RCC 7860 (cell line): ENCODE measurements at regions not wholly inside any gene's neighbourhood (a gene's known extent, or its start where the extent isn't known, plus 50 kb on each side); places are given as distances from the start of the nearest gene placed in this dataset.

Experiments
- DNase-seq: peaks from one replicate; pipeline ENCODE4 v3.0.0-alpha.2; 2015; ENCODE audit warnings: low spot score
- FAIRE-seq: peaks from 2 replicates; lab custom pipeline; 2012; peaks lifted over from hg19 to GRCh38; lab: Jason Lieb, UNC

- no peak for DNase-seq
- no peak for FAIRE-seq
These were observed 84.1 kb downstream of the TNFSF11 start for GRCh38 chr13:42658019-42658418.

DNA sequence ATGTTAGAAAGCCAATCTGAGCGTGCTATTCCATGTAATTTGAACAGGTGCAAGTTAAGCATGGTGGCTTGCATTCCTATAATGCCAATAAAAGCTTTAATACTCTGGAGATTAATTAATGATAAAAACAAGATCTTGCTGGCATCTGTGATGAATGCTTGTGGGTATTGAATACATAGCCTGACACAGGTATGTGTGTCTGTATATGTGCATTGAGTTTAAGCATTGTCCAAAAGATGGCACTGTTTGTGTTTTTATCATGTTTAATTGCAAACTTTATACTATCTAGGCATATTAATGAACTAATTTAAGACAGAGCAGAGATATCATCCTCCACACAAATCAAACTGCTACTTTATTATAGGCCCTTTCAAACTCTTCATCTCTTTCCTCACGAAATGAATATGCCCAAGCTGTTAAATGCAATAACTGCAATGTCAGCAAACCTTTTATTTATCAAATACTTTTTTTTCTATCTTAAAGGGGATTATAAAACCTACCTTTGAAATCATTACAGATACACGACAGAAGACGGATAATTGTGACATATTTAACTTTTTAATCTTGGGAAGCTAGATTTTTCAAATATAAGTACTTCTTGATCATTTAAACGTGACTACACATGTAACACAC, 86.5 kb downstream of the TNFSF11 start:
- DNase-seq (no peak), FAIRE-seq (no peak)

GRCh38 chr13:42667638-42668037, 93.7 kb downstream of the TNFSF11 start:
- FAIRE-seq: no peak
- no peak for DNase-seq

DNA sequence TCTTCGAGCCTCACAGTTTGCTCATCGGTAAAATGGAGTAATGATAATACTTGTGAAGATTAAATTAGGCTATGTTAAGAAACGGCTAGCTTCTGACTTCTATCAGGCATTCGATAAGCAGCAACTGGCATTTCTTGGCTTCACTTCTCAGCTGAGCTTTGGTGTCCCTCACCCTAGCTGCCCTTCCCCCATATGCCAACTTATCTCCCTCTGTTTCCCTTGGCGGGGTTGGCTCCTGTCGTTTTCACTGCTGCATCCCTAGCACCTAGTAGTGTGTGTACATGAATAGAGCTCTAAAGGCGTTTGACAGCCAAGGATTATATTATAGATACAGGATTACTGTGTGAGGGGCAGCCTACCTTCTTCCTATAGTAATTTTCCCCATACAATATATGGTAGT, 97.5 kb downstream of the TNFSF11 start:
- DNase-seq (no peak), FAIRE-seq (no peak)

DNA sequence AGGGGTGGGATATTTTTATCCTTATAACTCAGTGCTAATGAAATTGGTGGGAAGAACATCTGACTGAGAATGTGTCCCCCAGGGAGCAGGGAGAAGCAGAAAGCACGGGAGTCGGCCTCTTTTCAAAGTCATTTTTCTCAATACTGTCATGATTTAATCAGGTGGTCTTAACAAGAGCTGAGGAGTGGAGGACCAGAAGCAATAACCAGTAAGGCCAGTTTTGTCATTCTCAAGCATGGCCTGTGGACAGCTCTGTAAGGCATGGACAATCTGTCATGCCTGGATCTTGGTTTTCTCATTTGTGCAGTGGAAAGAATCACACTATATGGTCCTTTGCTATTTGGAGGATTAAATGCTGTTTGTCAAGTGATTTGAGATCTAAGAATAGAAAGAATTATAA, 99.7 kb downstream of the TNFSF11 start:
- no peak for FAIRE-seq
- DNase-seq: no peak

GRCh38 chr13:42680748-42681147, 100.6 kb upstream of the FAM216B start:
- FAIRE-seq: no peak
- DNase-seq: no peak

DNA sequence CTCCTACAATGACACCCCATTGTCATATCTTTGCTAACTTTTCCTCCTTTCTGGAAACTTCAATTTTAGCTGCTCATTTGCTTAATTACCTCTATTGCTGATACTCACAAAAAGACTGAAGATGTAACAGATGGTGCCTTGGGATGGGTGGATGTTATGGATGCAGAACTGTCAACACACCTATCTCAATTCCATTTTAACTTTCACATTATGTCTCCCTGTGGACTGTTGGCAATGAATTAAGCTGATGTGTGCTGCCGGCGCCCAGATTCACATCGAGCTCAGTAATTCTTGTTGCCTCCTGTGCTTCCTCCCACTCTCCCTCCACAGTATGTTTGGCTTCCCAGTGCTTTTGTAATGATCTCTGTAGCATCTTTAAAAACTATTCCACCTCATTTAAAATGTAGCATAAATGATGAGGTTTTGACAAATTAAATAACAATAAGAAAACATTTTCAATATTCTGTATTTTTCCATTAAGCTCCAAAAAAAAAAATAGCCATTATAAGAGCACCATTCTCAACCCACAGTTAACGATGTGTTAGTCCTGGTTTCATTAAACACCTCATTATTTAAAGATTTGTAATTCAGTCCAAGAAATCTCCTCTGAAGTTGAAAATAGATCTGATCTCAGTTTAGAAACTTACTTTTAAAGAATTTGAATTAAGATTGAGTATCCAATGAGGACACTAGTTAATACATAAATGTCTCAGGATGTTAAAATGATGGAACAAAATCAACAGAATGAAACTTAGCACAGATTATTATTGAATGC, 99.9 kb upstream of the FAM216B start:
- FAIRE-seq (no peak), DNase-seq (no peak)

- DNase-seq: no peak
These were observed 97.2 kb upstream of the FAM216B start for GRCh38 chr13:42684226-42684625.

GRCh38 chr13:42685751-42686150, 95.6 kb upstream of the FAM216B start:
- DNase-seq (no peak), FAIRE-seq (no peak)

More at GRCh38 chr13:42684226-42684625, 97.2 kb upstream of the FAM216B start:
- FAIRE-seq: no peak

DNA sequence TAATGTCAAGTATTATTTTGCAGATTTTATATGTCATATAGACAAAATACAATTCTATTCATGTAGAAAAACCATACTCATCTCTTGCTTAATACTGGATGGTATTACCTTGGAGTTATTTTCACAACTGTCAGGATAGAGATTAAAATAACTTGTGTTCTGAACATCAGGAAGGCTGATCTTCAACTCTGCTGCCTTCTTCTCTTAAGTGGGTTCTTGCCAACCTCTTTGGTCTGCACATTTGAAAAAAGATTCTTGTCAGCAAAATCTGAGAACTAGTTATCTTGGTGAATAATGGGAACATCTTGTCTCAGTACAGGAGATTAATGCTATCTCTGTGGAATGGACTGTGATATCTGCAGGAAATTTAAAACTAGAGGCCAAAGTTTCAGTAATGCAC, 95.2 kb upstream of the FAM216B start:
- FAIRE-seq (no peak), DNase-seq (no peak)

- no peak for FAIRE-seq
- no peak for DNase-seq
These were observed 92.6 kb upstream of the FAM216B start for GRCh38 chr13:42688821-42689220.

DNA sequence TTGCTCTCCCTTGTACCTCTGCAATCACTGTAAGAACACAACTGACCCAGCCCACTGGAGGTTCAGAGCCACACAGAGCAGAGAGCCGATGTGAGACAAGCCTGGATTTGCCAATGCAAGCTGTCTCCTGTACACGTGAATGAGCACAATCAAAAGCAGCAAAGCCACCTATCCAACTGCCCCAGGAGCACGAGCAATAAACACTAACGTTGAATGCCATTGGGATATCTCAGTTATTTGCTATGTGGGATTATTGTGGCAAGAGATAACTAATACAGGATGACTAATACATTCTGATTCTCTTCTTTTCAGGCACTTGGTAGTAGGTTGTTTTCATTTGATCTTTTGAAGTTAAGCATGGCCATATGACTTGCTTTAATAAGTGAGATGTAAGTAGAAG, 85.2 kb upstream of the FAM216B start:
- DNase-seq: peak; percentile 10

GRCh38 chr13:42699912-42700311, 81.5 kb upstream of the FAM216B start:
- DNase-seq: no peak
- no peak for FAIRE-seq

More for the DNA sequence above, 85.2 kb upstream of the FAM216B start:
- no peak for FAIRE-seq

- DNase-seq (no peak), FAIRE-seq (no peak)
These were observed 78.7 kb upstream of the FAM216B start for GRCh38 chr13:42702716-42703115.

DNA sequence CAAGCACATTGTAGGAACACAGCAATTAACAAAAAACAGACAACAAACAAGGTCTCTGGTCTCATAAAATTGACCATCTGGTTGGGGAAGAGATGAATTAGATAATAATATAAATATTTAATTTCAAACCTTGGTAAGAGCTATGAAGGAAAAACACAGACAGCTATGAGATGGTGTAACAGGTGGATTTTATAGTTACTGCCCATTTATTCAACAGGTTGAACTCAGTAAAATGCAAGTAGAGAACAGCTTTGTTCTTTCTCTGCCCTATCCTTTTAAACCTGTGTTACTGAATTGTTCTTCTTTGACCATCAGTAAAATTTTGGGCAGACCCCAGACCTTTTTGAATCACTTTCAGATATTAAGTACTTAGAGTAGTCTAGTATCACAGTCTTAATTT, 77.6 kb upstream of the FAM216B start:
- no peak for FAIRE-seq
- no peak for DNase-seq

DNA sequence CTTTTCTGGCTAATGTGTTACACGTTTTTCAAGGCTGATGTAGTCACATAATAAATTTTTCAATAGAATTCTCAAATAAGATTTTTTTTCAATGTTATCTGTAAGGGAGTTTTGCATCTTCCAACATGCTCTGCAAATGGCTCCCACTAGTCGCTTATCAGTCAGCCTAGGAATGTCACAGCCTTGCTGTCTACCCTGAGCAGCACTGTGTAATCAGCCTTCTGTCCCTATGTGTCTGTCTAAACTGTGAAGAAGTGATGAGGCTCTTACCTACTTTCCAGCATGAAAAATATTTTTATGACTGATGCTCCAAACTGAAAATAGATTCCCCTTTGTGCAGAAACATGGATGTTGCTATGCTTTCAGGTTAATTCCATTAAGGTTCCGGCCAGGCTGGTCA, 75.1 kb upstream of the FAM216B start:
- no peak for FAIRE-seq

DNA sequence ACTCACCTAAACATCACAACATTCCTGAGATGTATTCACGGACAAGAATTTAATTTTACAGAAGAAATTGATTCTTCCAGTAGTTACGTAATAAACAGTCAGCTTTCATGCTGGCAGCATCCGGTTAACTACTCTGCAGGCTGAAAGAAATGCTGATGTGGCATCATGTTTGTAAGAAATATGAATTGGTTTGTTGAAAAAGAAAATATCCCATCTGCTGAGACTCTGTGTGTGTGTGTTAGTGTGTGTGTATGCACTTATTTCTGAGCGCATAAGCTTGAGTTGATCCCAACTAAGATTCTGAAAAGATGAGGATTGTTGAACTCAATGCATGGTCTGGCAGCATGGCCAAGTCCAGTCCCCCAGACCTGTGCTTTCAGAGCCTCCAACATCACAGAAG, 74.3 kb upstream of the FAM216B start:
- DNase-seq (no peak), FAIRE-seq (no peak)

More for the DNA sequence above, 75.1 kb upstream of the FAM216B start:
- DNase-seq: no peak

DNA sequence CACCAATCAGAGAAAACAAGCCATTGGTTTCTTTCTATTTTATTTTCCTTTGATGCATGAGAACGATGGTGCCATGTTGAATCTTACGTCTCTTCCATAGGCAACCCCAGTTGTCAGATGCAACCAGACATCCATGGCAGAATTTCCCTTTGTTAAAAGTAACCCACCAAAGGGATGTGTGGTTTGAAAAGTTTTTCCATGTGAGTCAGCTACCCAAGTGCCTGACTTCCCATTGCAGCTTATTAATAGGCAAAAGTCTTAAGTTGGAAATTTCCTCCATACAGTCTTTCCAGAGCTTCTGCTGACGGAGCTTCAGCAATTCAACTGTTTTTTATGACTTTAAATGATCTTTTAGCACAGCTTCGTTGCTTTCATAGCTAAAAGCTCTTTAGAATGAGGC, 73.8 kb upstream of the FAM216B start:
- no peak for DNase-seq
- FAIRE-seq: no peak

GRCh38 chr13:42708391-42708790, 73.0 kb upstream of the FAM216B start:
- no peak for DNase-seq
- FAIRE-seq: no peak

DNA sequence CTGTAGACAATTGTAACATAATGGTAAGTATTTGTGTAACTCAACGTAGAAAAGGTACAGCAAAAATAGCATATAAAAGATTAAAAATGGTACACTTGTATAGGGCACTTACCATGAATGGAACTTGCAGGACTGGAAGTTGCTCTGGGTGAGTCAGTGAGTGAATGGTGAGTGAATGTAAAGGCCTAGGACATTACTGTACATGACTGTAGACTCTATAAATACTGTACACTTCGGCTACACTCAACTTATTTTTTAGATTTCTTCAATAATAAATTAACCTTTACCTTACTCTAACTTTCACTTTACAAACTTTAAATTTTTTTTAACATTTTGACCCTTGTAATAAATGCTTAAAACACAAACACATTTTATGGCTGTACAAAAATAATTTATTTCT, 72.1 kb upstream of the FAM216B start:
- DNase-seq (no peak), FAIRE-seq (no peak)

DNA sequence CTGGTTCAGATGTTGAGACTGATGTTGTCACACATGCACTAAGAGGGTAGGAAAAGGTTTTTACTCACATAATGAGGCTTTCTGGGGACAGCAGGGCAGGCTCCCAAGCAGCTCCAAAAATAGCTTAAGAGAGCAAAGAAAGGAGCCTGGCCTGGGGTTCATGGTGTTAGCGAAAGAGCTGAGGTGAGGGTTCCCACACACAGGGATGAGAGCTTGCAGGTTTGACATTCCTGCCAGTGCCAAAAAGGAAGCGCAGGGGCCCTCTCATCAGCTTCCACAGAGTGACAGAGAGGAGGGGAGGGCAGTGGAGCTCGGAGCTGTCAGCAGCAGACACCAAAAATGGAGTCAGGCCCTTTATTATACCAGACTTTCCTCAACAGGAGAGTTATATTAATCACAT, 65.5 kb upstream of the FAM216B start:
- FAIRE-seq (no peak), DNase-seq (no peak)

GRCh38 chr13:42717176-42717575, 64.2 kb upstream of the FAM216B start:
- DNase-seq (no peak), FAIRE-seq (no peak)
